Neural progenitor cell (in vitro differentiated cells): ENCODE measurements at regions not wholly inside any gene's neighbourhood (a gene's known extent, or its start where the extent isn't known, plus 50 kb on each side); places are given as distances from the start of the nearest gene placed in this dataset.

Experiments
- CTCF ChIP-seq: fragments of 200-600 bp; sonication (generic); IDR thresholded peaks from 2 replicates; pipeline ENCODE4 v1.5.1; 2017; ENCODE audit warnings: antibody characterized with exemption, mild to moderate bottlenecking
- EZH2 ChIP-seq: fragments of 200-600 bp; sonication (generic); IDR thresholded peaks from 2 replicates; pipeline ENCODE4 v1.6.1; 2017; ENCODE audit warnings: antibody characterized with exemption, mild to moderate bottlenecking, moderate library complexity
- EZH2phosphoT487 ChIP-seq: fragments of 200-600 bp; sonication (generic); IDR thresholded peaks from 2 replicates; pipeline ENCODE4 v1.6.1; 2017; ENCODE audit warnings: antibody characterized with exemption

GRCh38 chr22:48951836-48952235 lies 875.8 kb downstream of the BRD1 start:
- TF ChIP-seq CTCF (no peak), EZH2phosphoT487 (no peak), EZH2 (no peak)
